Right lobe of liver (tissue), 4 donors: ENCODE measurements at regions not wholly inside any gene's neighbourhood (a gene's known extent, or its start where the extent isn't known, plus 50 kb on each side); places are given as distances from the start of the nearest gene placed in this dataset.

Experiments used
- CTCF ChIP-seq, 4 donors: fragments of 200-600 bp in 3 of 4; fragments of 450-650 bp in 1 of 4; IDR thresholded peaks; one replicate each; pipeline versions ENCODE4 v1.5.1 to v1.8.0; 2016 to 2022; ENCODE audit warnings: antibody characterized with exemption in 4 of 4, mild to moderate bottlenecking in 2 of 4
- POLR2A ChIP-seq: fragments of 450-650 bp; IDR thresholded peaks from one replicate; pipeline ENCODE4 v1.6.1; 2017; ENCODE audit warnings: antibody characterized with exemption, mild to moderate bottlenecking
- donor health status: DM: no; HTN: no; CAD: no.
- donor health status: DM: no; HTN: no; CAD: no.
- donor health status: DM: no; HTN: yes; CAD: no.

GRCh38 chr3:74135808-74136207, 478.7 kb downstream of the CNTN3 start:
- TF ChIP-seq CTCF (IDR thresholded peaks at IDR 0.05) (no peak), POLR2A (no peak)
